Right cardiac atrium (tissue), 5 donors: ENCODE measurements at regions not wholly inside any gene's neighbourhood (a gene's known extent, or its start where the extent isn't known, plus 50 kb on each side); places are given as distances from the start of the nearest gene placed in this dataset.
"Not testable (repeated sequence)": the region's sequence is repeated elsewhere in the genome, so short reads cannot be mapped to it uniquely, and the experiment has no call there.

Experiments
- ATAC-seq, 2 donors: fragments of 200-7000 bp; cut with Tn5 transposase; one replicate each; pipeline versions ENCODE4 v1.8.0 to v1.9.1; 2020; ENCODE audit warnings: moderate library complexity in 2 of 2, mild to moderate bottlenecking in 1 of 2
- DNase-seq, 3 donors: peaks; one replicate each; pipeline ENCODE4 v3.0.0-alpha.2; 2020
- H3K27ac ChIP-seq: one replicate; pipeline ENCODE4 v1.5.1; 2013; ENCODE audit warnings: mild to moderate bottlenecking, low read length, control low read depth, moderate library complexity
- H3K27me3 ChIP-seq: one replicate; pipeline ENCODE4 v1.6.1; 2013; ENCODE audit not compliant: control insufficient read depth, insufficient read depth
- H3K4me1 ChIP-seq: one replicate; pipeline ENCODE4 v1.6.1; 2013; ENCODE audit warnings: low read length; ENCODE audit not compliant: control insufficient read depth, insufficient read depth
- H3K4me3 ChIP-seq: one replicate; pipeline ENCODE4 v1.5.1; 2013; ENCODE audit warnings: low read length, control low read depth
- H3K9me3 ChIP-seq: one replicate; pipeline ENCODE4 v1.6.1; 2013; ENCODE audit warnings: low read length; ENCODE audit not compliant: control insufficient read depth
- WGBS: extraction: QIAGEN DNeasy Blood & Tissue Kit; methylation state at CpG from one replicate; pipeline ENCODE4 v1.1.7; 2013; 5-methylcytosine and 5-hydroxymethylcytosine counted together
- intact Hi-C, 4 donors: fragments of 100-400 bp; cut with DNase I; formaldehyde crosslinking; loops; one replicate each; pipeline versions ENCODE4 v1.11.0 to v1.14.0; 2022 to 2023
- donor health status: healthy with polysubstance abuse.
- donor health status: DM: no; HTN: yes; CAD: no.
- donor health status: DM: no; HTN: no; CAD: no.
- donor health status: DM: no; HTN: yes; CAD: no; lungs with severe emphysema.
- donor health status: DM: yes; HTN: yes; CAD: no.

GRCh38 chr11:112336356-112336886 is 75.8 kb upstream of the PLET1 start:
- WGBS, result 89% methylated on average over 5 of the region's 5 CpGs
- no peaks in the 10 kb centered on the region for H3K4me1 ChIP-seq
- no peaks in the 10 kb centered on the region for H3K9me3 ChIP-seq
- ATAC-seq (no peak), DNase-seq (no peak)
- H3K27me3 ChIP-seq, result no peaks in the 10 kb centered on the region
- no peak overlapping the region for H3K4me3 ChIP-seq
- no peak overlapping the region for H3K27ac ChIP-seq
- intact Hi-C loops, result no loop called here

DNA sequence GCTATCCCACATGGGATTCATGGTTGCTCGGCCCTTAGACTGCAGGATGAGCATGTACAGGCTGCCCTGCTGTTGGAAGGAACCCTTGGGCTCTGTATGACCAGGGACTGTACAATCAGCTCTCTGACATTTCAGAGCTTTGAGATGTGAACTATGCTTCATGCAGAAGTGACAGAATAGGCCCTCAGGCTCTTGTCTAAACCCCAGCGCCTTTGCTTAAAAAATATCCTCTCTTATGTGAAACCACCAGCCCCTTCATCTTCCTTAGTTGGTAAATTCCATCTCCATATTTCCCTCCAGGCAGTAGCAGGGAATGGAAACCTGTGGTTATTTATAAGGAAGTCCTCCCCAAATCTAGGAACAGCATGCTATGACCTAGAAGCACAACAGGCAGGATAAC is 78.9 kb upstream of the PLET1 start:
- Histone ChIP-seq H3K4me1 (no peaks in the 10 kb centered on the region), H3K4me3 (no peak overlapping the region), H3K27me3 (no peaks in the 10 kb centered on the region), H3K27ac (no peak overlapping the region), H3K9me3 (no peaks in the 10 kb centered on the region)
- WGBS, result 81% methylated on average over 2 of the region's 2 CpGs
- DNase-seq (no peak), ATAC-seq (no peak)
- intact Hi-C loops, result no loop called here

- Histone ChIP-seq H3K4me3 (no peak overlapping the region), H3K27ac (no peak overlapping the region), H3K4me1 (no peaks in the 10 kb centered on the region), H3K27me3 (no peaks in the 10 kb centered on the region), H3K9me3 (no peaks in the 10 kb centered on the region)
- 76% methylated on average over 6 of the region's 6 CpGs for WGBS
- intact Hi-C loops, result no loop called here
- DNase-seq (no peak), ATAC-seq (no peak)
These were observed 82.8 kb upstream of the PLET1 start for GRCh38 chr11:112343368-112344039.

DNA sequence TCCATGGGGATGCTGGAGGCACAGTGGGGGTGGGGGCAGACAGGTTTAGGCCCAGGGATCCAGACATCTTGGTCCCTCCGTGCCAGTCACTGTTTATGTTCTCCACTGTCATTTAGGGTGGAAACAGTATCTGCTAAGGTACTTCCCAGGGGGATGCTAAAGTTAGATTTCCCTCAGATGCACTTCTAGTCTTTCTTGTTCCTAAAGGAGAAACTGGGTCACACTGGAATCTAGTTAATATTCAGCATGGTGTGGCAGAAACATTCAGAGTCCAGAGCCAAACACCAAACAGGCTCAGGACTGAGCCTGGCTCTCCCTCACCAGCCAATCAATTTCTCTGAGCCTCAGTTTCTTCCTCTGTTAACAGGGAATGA is 83.4 kb upstream of the PLET1 start:
- Histone ChIP-seq H3K9me3 (no peaks in the 10 kb centered on the region), H3K27me3 (no peaks in the 10 kb centered on the region), H3K4me3 (no peak overlapping the region), H3K4me1 (no peaks in the 10 kb centered on the region), H3K27ac (no peak overlapping the region)
- intact Hi-C loops, result no loop called here
- no peak for DNase-seq
- WGBS, result 73% methylated on average over 1 of the region's 1 CpG
- no peak for ATAC-seq

DNA sequence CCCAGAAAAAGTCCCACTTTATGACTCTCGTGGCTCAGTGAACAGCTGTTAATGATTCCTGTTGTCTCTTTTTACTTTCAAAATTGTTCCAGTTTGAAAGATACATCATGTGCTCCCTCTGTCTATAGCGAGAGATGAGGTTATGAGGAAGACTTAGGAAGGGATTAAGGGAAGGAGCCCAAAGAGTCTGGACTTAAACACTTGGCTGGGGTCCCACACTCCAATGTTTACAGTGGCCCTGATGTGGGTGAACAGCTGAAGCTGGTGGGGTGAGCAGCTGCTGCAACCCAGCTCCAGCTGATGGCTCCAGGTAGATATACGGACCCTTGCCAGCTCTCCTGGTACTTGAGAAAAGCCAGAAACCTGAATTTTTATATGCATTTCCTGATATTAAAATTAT is 84.5 kb upstream of the PLET1 start:
- ATAC-seq, result no peak
- 91% methylated on average over 3 of the region's 3 CpGs for WGBS
- intact Hi-C loops, result no loop called here
- DNase-seq, result no peak
- Histone ChIP-seq H3K4me3 (no peak overlapping the region), H3K9me3 (no peaks in the 10 kb centered on the region), H3K27me3 (no peaks in the 10 kb centered on the region), H3K4me1 (no peaks in the 10 kb centered on the region), H3K27ac (no peak overlapping the region)

- H3K27me3 ChIP-seq, result no peaks in the 10 kb centered on the region
- ATAC-seq (peak in 1 of 2 donors; percentile 23), DNase-seq (no peak)
- intact Hi-C loops, result no loop called here
- H3K4me1 ChIP-seq, result no peaks in the 10 kb centered on the region
- no peaks in the 10 kb centered on the region for H3K9me3 ChIP-seq
- H3K4me3 ChIP-seq, result no peak overlapping the region
- 61% methylated on average over 4 of the region's 4 CpGs for WGBS
- H3K27ac ChIP-seq, result no peak overlapping the region
These were observed 85.0 kb upstream of the PLET1 start for GRCh38 chr11:112345706-112346105.

GRCh38 chr11:112346586-112346985 is 85.9 kb upstream of the PLET1 start:
- H3K4me1 ChIP-seq, result no peaks in the 10 kb centered on the region
- intact Hi-C loops, result no loop called here
- H3K27ac ChIP-seq, result no peak overlapping the region
- no peaks in the 10 kb centered on the region for H3K9me3 ChIP-seq
- WGBS, result 98% methylated on average over 5 of the region's 5 CpGs
- ATAC-seq (no peak), DNase-seq (no peak)
- no peak overlapping the region for H3K4me3 ChIP-seq
- no peaks in the 10 kb centered on the region for H3K27me3 ChIP-seq

DNA sequence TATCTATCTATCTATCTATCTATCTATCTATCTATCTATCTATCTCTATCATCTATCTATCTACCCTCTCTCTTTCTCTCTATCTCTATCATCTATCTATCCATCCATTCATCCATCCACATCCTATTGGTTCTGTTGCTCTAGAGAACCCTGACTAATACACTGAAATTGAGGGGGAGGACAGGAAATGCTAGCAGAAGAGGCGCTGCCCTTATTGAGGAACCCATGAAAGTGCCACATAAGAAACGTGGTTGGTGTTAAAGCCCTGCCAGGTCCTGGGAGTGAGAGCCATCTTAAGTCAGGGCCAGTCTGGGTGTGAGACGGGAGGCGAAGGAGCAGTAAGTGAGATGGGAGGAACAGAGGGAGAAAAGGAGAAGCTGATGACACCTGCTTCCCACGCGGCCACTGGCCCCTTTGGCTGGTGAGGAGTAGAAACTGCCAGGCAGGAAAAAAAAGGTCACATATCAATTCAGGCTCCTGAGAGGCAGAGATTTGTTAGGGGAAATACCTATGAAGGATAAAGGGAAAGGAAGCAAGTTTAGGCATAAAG is 87.9 kb upstream of the PLET1 start:
- H3K27ac ChIP-seq, result no peak overlapping the region
- no peaks in the 10 kb centered on the region for H3K9me3 ChIP-seq
- WGBS, result 83% methylated on average over 6 of the region's 6 CpGs
- intact Hi-C loops, result no loop called here
- DNase-seq (no peak), ATAC-seq (no peak)
- no peaks in the 10 kb centered on the region for H3K4me1 ChIP-seq
- H3K27me3 ChIP-seq, result no peaks in the 10 kb centered on the region
- no peak overlapping the region for H3K4me3 ChIP-seq

DNA sequence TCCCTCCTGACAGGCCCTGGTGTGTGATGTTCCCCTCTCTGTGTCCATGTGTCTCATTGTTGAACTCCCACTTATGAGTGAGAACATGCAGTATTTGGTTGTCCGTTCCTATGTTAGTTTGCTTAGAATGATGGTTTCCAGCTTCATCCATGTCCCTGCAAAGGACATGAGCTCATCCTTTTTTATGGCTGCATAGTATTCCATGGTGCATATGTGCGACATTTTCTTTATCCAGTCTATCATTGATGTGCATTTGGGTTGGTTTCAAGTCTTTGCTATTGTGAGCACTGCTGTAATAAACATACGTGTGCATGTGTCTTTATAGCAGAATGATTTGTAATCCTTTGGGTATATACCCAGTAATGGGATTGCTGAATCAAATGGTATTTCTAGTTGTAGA is 90.8 kb upstream of the PLET1 start:
- H3K4me3 ChIP-seq, intact Hi-C loops, H3K27me3 ChIP-seq, DNase-seq, H3K4me1 ChIP-seq, ATAC-seq, H3K9me3 ChIP-seq, H3K27ac ChIP-seq: not testable (repeated sequence)
- 97% methylated on average over 3 of the region's 3 CpGs for WGBS

DNA sequence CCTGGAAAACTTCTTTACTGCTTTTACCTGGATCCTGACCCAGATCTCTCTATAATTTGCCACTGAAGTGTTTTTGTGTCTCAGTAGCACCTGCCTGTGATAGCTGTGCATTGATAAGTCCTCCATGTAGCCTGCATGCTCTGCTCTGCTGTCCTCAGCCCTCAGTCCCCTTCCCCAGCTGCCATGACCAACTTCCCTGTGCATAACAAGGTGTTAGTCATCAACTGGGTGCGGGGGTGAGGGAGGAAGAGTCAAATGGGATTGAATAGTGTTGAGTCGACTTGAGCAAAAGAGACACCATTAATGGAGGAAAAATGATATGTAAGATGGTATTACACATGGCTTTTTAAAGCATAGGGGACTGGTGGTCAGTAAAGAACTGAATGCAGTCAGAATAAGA is 92.2 kb upstream of the PLET1 start:
- H3K9me3 ChIP-seq, result no peaks in the 10 kb centered on the region
- no peak overlapping the region for H3K27ac ChIP-seq
- H3K27me3 ChIP-seq, result no peaks in the 10 kb centered on the region
- intact Hi-C loops, result no loop called here
- WGBS, result 66% methylated on average over 2 of the region's 2 CpGs
- no peak for DNase-seq
- no peak overlapping the region for H3K4me3 ChIP-seq
- peaks cover 2% of the 10 kb centered on the region for H3K4me1 ChIP-seq
- ATAC-seq, result no peak

GRCh38 chr11:112354364-112354763 is 93.7 kb upstream of the PLET1 start:
- intact Hi-C loops, result no loop called here
- no peaks in the 10 kb centered on the region for H3K27me3 ChIP-seq
- no peak for DNase-seq
- no peak overlapping the region for H3K4me3 ChIP-seq
- H3K4me1 ChIP-seq, result peaks cover 2% of the 10 kb centered on the region
- no peaks in the 10 kb centered on the region for H3K9me3 ChIP-seq
- H3K27ac ChIP-seq, result no peak overlapping the region
- no peak for ATAC-seq
- 89% methylated on average over 3 of the region's 3 CpGs for WGBS
